NCI-H2196 (cell line): ENCODE measurements at regions not wholly inside any gene's neighbourhood (a gene's known extent, or its start where the extent isn't known, plus 50 kb on each side); places are given as distances from the start of the nearest gene placed in this dataset.

Source experiments
- DNase-seq: peaks from one replicate; lab custom pipeline; 2025; ENCODE audit not compliant: unreplicated experiment; lab: John Stamatoyannopoulos, UW

GRCh38 chr5:103498800-103499551, 63.6 kb downstream of the NUDT12 start:
- DNase-seq, result no peak

GRCh38 chr5:103498211-103498610, 64.4 kb downstream of the NUDT12 start:
- no peak for DNase-seq

GRCh38 chr5:103497781-103498180, 64.8 kb downstream of the NUDT12 start:
- no peak for DNase-seq

GRCh38 chr5:103490030-103490739, 72.4 kb downstream of the NUDT12 start:
- no peak for DNase-seq

GRCh38 chr5:103489307-103489706, 73.3 kb downstream of the NUDT12 start:
- no peak for DNase-seq

GRCh38 chr5:103487822-103488493, 74.6 kb downstream of the NUDT12 start:
- DNase-seq, result no peak

- no peak for DNase-seq
Observed at GRCh38 chr5:103487218-103487617, 75.4 kb downstream of the NUDT12 start.

GRCh38 chr5:103486739-103487138, 75.8 kb downstream of the NUDT12 start:
- DNase-seq, result no peak

GRCh38 chr5:103480246-103480645, 82.3 kb downstream of the NUDT12 start:
- DNase-seq, result no peak

- DNase-seq, result no peak
Observed at GRCh38 chr5:103477678-103478077, 84.9 kb downstream of the NUDT12 start.

- no peak for DNase-seq
Observed at GRCh38 chr5:103476811-103477210, 85.8 kb downstream of the NUDT12 start.

- peak; percentile 53 for DNase-seq
Observed at GRCh38 chr5:103475629-103476240, 86.9 kb downstream of the NUDT12 start.

GRCh38 chr5:103474677-103475076, 87.9 kb downstream of the NUDT12 start:
- no peak for DNase-seq

- DNase-seq, result no peak
Observed at GRCh38 chr5:103473725-103474124, 88.9 kb downstream of the NUDT12 start.

GRCh38 chr5:103472830-103473229, 89.8 kb downstream of the NUDT12 start:
- DNase-seq, result no peak

- no peak for DNase-seq
Observed at GRCh38 chr5:103472265-103472664, 90.3 kb downstream of the NUDT12 start.

- no peak for DNase-seq
Observed at GRCh38 chr5:103469288-103470040, 93.1 kb downstream of the NUDT12 start.

- DNase-seq, result no peak
Observed at GRCh38 chr5:103467831-103468230, 94.8 kb downstream of the NUDT12 start.

- no peak for DNase-seq
Observed at GRCh38 chr5:103466495-103466894, 96.1 kb downstream of the NUDT12 start.

GRCh38 chr5:103465891-103466290, 96.7 kb downstream of the NUDT12 start:
- DNase-seq, result no peak
